Suprapubic skin (tissue), 3 donors: ENCODE measurements at regions not wholly inside any gene's neighbourhood (a gene's known extent, or its start where the extent isn't known, plus 50 kb on each side); places are given as distances from the start of the nearest gene placed in this dataset.

Source experiments
- CTCF ChIP-seq, 2 donors: fragments of 200-600 bp in 1 of 2; fragments of 450-650 bp in 1 of 2; sonication (generic) in 1 of 2; IDR thresholded peaks; one replicate each; pipeline ENCODE4 v1.5.1; 2016 to 2019; ENCODE audit warnings: antibody characterized with exemption in 2 of 2, mild to moderate bottlenecking in 1 of 2, moderate library complexity in 1 of 2
- EP300 ChIP-seq: sonication (generic); formaldehyde crosslinking; IDR thresholded peaks from one replicate; pipeline ENCODE4 v1.6.1; 2017; ENCODE audit warnings: antibody characterized with exemption
- POLR2A ChIP-seq, 2 donors: fragments of 450-650 bp; IDR thresholded peaks; one replicate each; pipeline ENCODE4 v1.6.1; 2017; ENCODE audit warnings: antibody characterized with exemption in 2 of 2, mild to moderate bottlenecking in 2 of 2, moderate library complexity in 2 of 2

- no peak for TF ChIP-seq CTCF (IDR thresholded peaks at IDR 0.05)
- no peak for TF ChIP-seq EP300
- TF ChIP-seq POLR2A (IDR thresholded peaks at IDR 0.05): no peak
These were observed 69.0 kb upstream of the NEK7 start for GRCh38 chr1:198087831-198088230.
